ENCODE measurements at regions not wholly inside any gene's neighbourhood (a gene's known extent, or its start where the extent isn't known, plus 50 kb on each side); places are given as distances from the start of the nearest gene placed in this dataset.

- in situ Hi-C loops (cut with HindIII; ENCODE audit: low pct_unique_long_range_greater_than_20kb, low sequenced_read_pairs), result no loop called here
- ChIA-PET CTCF (no interaction called here), POLR2A (no interaction called here)
- ATAC-seq (no peak), DNase-seq (ENCODE audit: low read depth, low spot score) (no peak)
- TF ChIP-seq REST (IDR thresholded peaks at IDR 0.05; ENCODE audit: insufficient read depth in 1 of 2, low read depth in 2 of 2, low read length in 1 of 2) (no peak), POLR2AphosphoS5 (IDR thresholded peaks at IDR 0.05; ENCODE audit: low read depth, low read length) (no peak), CTCF (IDR thresholded peaks at IDR 0.05) (no peak), TCF7L2 (IDR thresholded peaks at IDR 0.05; ENCODE audit: low read depth, low read length) (no peak), SIN3A (IDR thresholded peaks at IDR 0.05; ENCODE audit: borderline replicate concordance, insufficient read depth, low read depth, low read length) (no peak)
- Histone ChIP-seq H3K27me3 (ENCODE audit: control insufficient read depth, insufficient read depth, low read length) (no peaks in the 10 kb centered on the region), H3K9me3 (ENCODE audit: control insufficient read depth, insufficient read depth, low read depth, low read length) (no peaks in the 10 kb centered on the region), H3K27ac (ENCODE audit: low read length) (no peak overlapping the region), H3K4me1 (ENCODE audit: control insufficient read depth, insufficient read depth, low read length) (no peaks in the 10 kb centered on the region), H3K4me3 (ENCODE audit: low read depth in 2 of 2, low read length in 2 of 2) (no peak overlapping the region), H3K36me3 (ENCODE audit: control insufficient read depth, insufficient read depth, low read length) (no peaks in the 10 kb centered on the region)
- intact Hi-C loops (cut with micrococcal nuclease; ENCODE audit: unreplicated experiment), result no loop called here
- BruUV-seq (replicated peaks), result no TSS peak
Measured at GRCh38 chr16:62969711-62970318, 933.6 kb upstream of the CDH8 start.

GRCh38 chr16:62967611-62968010 lies 931.4 kb upstream of the CDH8 start:
- no TSS peak for BruUV-seq (replicated peaks)
- Histone ChIP-seq H3K9me3 (ENCODE audit: control insufficient read depth, insufficient read depth, low read depth, low read length) (no peaks in the 10 kb centered on the region), H3K36me3 (ENCODE audit: control insufficient read depth, insufficient read depth, low read length) (no peaks in the 10 kb centered on the region), H3K27ac (ENCODE audit: low read length) (no peak overlapping the region), H3K27me3 (ENCODE audit: control insufficient read depth, insufficient read depth, low read length) (no peaks in the 10 kb centered on the region), H3K4me3 (ENCODE audit: low read depth in 2 of 2, low read length in 2 of 2) (no peak overlapping the region), H3K4me1 (ENCODE audit: control insufficient read depth, insufficient read depth, low read length) (no peaks in the 10 kb centered on the region)
- intact Hi-C loops (cut with micrococcal nuclease; ENCODE audit: unreplicated experiment) (no loop called here), in situ Hi-C loops (cut with HindIII; ENCODE audit: low pct_unique_long_range_greater_than_20kb, low sequenced_read_pairs) (no loop called here)
- ChIA-PET CTCF (no interaction called here), POLR2A (interaction anchor here (0.7 kb wide), 1 partner anchor 18 kb away, joined by 11 read pairs; no protein-coding TSS in a partner anchor)
- ATAC-seq (no peak), DNase-seq (ENCODE audit: low read depth, low spot score) (no peak)
- TF ChIP-seq TCF7L2 (IDR thresholded peaks at IDR 0.05; ENCODE audit: low read depth, low read length) (no peak), REST (IDR thresholded peaks at IDR 0.05; ENCODE audit: insufficient read depth in 1 of 2, low read depth in 2 of 2, low read length in 1 of 2) (no peak), POLR2AphosphoS5 (IDR thresholded peaks at IDR 0.05; ENCODE audit: low read depth, low read length) (no peak), SIN3A (IDR thresholded peaks at IDR 0.05; ENCODE audit: borderline replicate concordance, insufficient read depth, low read depth, low read length) (no peak), CTCF (IDR thresholded peaks at IDR 0.05) (no peak)
